H1 (cell line): ENCODE measurements at regions not wholly inside any gene's neighbourhood (a gene's known extent, or its start where the extent isn't known, plus 50 kb on each side); places are given as distances from the start of the nearest gene placed in this dataset.

Source experiments
- CHD7 ChIP-seq: fragments of 300-600 bp; sonication (generic); IDR thresholded peaks from 2 replicates; pipeline ENCODE4 v1.7.1; 2012; ENCODE audit warnings: low read length, moderate library complexity, mild to moderate bottlenecking, inconsistent platforms; ENCODE audit not compliant: insufficient replicate concordance
- CTBP2 ChIP-seq: IDR thresholded peaks from 2 replicates; pipeline ENCODE4 v1.7.0; 2011; ENCODE audit warnings: borderline replicate concordance, mild to moderate bottlenecking, moderate library complexity, mixed read lengths, low read length; ENCODE audit not compliant: insufficient read depth, insufficient read length
- KDM1A ChIP-seq: fragments of 200-600, 300-600 bp; sonication (generic); IDR thresholded peaks from 2 replicates; pipeline ENCODE4 v1.7.1; 2016; ENCODE audit warnings: mild to moderate bottlenecking, low read length, borderline replicate concordance
- KDM4A ChIP-seq: IDR thresholded peaks from one replicate; pipeline ENCODE4 v1.7.1; 2012; ENCODE audit warnings: low read depth, mild to moderate bottlenecking, moderate library complexity, low read length, inconsistent platforms; ENCODE audit not compliant: severe bottlenecking

GRCh38 chr6:135115834-135116233 is 61.2 kb upstream of the HBS1L start (continued):
- TF ChIP-seq CTBP2, result no peak
- no peak for TF ChIP-seq CHD7
- no peak for TF ChIP-seq KDM4A
- TF ChIP-seq KDM1A, result no peak
